ENCODE measurements at regions not wholly inside any gene's neighbourhood (a gene's known extent, or its start where the extent isn't known, plus 50 kb on each side); places are given as distances from the start of the nearest gene placed in this dataset.

DNA sequence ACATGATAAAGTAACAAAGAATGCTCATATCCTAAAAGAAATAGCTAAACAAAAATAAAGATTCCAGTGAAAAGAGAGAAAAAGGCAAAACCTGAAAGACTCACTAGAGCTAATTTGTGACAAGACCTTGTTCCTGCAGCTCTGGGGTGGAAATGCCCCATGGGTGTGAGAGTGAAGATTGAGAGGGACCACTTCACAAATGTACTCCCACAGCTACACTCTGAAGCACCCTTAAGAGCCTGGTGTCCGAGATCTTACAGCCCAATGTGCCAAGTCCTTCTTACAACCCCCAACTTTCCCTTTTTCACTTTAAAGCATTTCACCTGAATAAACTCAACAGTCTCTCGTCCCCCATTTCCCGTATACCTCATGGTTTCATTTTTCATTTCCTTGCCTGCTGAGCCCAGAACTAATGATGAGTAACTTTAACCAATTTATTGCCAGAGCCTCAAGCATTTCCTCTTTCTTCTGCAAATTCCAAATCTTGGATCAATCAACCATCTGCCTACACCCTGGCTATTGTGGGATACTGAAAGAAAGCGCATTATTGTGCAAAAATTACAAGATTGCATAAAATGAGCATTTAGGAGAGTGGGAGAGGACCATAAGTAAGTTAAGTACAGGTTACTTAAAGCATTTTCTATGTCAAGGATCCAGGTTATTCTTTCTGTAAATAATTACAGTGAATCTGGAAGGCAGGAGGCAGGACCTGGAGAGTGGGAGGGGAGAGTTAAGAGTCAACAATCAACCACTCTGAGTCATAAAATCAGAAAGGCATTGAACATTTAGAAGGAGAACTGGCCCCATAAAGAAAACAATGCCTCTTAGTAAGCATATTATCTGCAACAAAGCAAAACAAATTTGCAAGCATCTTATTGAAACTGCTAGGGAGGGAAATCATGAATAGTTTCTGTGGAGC is 804.4 kb upstream of the CELF4 start:
- TF ChIP-seq CTCF (IDR thresholded peaks at IDR 0.05; ENCODE audit: low read length) (no peak), EZH2 (IDR thresholded peaks at IDR 0.05; ENCODE audit: borderline replicate concordance, low read length) (no peak)
